PC-3 (cell line): ENCODE measurements at regions not wholly inside any gene's neighbourhood (a gene's known extent, or its start where the extent isn't known, plus 50 kb on each side); places are given as distances from the start of the nearest gene placed in this dataset.

Experiments used
- EZH2 ChIP-seq: fragments of 300-600 bp; sonication (generic); IDR thresholded peaks from one replicate; pipeline ENCODE4 v1.6.1; 2017; ENCODE audit warnings: antibody characterized with exemption, mild to moderate bottlenecking, low read length; ENCODE audit not compliant: unreplicated experiment
- TF ChIP-seq, protein P1 (sequence below): fragments of 300-600 bp; sonication (generic); conservative IDR thresholded peaks from 2 replicates; pipeline ENCODE4 v1.5.1; 2017; ENCODE audit warnings: antibody characterized with exemption, low read depth, mild to moderate bottlenecking, low read length

DNA sequence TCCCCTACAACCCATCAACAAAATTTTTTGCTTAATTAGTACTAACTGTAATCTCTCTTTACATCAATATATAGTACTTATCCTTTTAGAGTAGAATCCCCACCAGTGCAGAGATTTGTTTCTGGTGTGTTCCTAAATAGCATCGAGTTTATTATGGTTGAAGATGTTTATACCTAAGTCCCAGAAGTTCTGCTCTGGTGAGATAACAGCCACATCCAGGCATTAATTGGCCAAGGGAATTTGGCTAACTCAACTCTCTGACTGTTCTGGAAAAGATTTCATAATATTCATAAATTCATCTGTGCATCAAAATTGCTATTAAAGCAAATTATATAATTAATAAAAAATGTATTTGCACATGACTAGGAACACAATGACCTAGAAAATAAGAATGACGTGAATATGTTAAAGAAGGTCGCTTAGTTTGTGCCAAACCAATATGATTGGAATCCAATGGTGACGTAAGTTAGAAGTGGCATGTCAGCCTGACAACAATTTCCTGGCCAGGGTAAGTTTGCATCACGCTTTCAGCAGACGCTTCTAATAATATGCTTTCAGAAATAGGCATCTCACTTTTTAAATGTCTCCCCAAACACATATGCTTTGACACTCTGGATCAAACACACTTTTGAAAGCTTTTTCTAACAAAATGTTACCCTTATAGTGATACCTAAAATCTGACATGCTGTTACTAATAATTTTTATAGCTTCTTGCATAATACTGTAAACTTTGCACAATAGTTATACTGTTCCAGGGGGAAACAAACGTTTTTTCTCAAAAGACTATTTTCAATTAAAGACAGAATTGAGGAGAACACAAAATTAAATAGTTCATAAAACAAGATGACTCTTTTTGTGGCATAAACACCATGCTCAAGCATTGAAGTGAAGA, 236.7 kb downstream of the TENT5A start:
- TF ChIP-seq, protein P1, sequence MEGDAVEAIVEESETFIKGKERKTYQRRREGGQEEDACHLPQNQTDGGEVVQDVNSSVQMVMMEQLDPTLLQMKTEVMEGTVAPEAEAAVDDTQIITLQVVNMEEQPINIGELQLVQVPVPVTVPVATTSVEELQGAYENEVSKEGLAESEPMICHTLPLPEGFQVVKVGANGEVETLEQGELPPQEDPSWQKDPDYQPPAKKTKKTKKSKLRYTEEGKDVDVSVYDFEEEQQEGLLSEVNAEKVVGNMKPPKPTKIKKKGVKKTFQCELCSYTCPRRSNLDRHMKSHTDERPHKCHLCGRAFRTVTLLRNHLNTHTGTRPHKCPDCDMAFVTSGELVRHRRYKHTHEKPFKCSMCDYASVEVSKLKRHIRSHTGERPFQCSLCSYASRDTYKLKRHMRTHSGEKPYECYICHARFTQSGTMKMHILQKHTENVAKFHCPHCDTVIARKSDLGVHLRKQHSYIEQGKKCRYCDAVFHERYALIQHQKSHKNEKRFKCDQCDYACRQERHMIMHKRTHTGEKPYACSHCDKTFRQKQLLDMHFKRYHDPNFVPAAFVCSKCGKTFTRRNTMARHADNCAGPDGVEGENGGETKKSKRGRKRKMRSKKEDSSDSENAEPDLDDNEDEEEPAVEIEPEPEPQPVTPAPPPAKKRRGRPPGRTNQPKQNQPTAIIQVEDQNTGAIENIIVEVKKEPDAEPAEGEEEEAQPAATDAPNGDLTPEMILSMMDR = no peak
- no peak for TF ChIP-seq EZH2
